ENCODE measurements at regions not wholly inside any gene's neighbourhood (a gene's known extent, or its start where the extent isn't known, plus 50 kb on each side); places are given as distances from the start of the nearest gene placed in this dataset.

GRCh38 chr21:15285556-15285955 lies 220.8 kb upstream of the NRIP1 start:
- Histone ChIP-seq H3K18ac (ENCODE audit: low read depth, low read length) (no peak overlapping the region), H2BK20ac (ENCODE audit: low read depth, low read length) (no peak overlapping the region), H3K23ac (ENCODE audit: low read depth, low read length) (no peak overlapping the region), H2BK15ac (ENCODE audit: low read depth, low read length) (no peak overlapping the region), H4K5ac (ENCODE audit: low read depth, low read length) (no peak overlapping the region), H3K14ac (replicated peaks; ENCODE audit: low read depth, low read length) (no peak overlapping the region), H3K9me1 (ENCODE audit: insufficient read depth, low read length) (no peaks in the 10 kb centered on the region), H3K79me1 (ENCODE audit: low read depth in 1 of 2, low read length in 2 of 2) (no peaks in the 10 kb centered on the region), H3K4me3 (ENCODE audit: insufficient read depth, low read depth, low read length) (no peak overlapping the region), H3K56ac (ENCODE audit: extremely low read depth, insufficient read depth, low read length) (no peak overlapping the region), H4K8ac (ENCODE audit: low read depth in 2 of 2, low read length in 2 of 2) (no peak overlapping the region), H3K36me3 (ENCODE audit: control insufficient read depth, insufficient read depth, low read length) (no peaks in the 10 kb centered on the region), H3K9ac (ENCODE audit: low read depth, low read length) (no peak overlapping the region), H4K91ac (ENCODE audit: insufficient read depth, low read depth, low read length) (no peak overlapping the region), H3K27me3 (ENCODE audit: control insufficient read depth, insufficient read depth, low read length) (no peaks in the 10 kb centered on the region; the same call in 1 of the 2 replicates), H3K4ac (ENCODE audit: low read depth, low read length) (no peak overlapping the region), H4K20me1 (ENCODE audit: insufficient read depth, low read length) (no peaks in the 10 kb centered on the region), H3K9me3 (ENCODE audit: control insufficient read depth, insufficient read depth, low read length) (no peaks in the 10 kb centered on the region), H2AK5ac (ENCODE audit: low read depth, low read length) (no peak overlapping the region), H3K4me2 (ENCODE audit: low read depth, low read length) (no peak overlapping the region), H3K27ac (ENCODE audit: insufficient read depth, low read length) (no peak overlapping the region), H2BK5ac (ENCODE audit: low read depth, low read length, poor library complexity, severe bottlenecking) (no peak overlapping the region), H3K4me1 (ENCODE audit: control insufficient read depth, insufficient read depth, low read length) (no peaks in the 10 kb centered on the region), H2AK9ac (replicated peaks; ENCODE audit: low read depth, low read length, poor library complexity) (no peak overlapping the region), H2BK120ac (ENCODE audit: low read depth, low read length) (no peak overlapping the region), H2AFZ (replicated peaks; ENCODE audit: low read length, poor library complexity) (no peak overlapping the region)
- BruUV-seq (replicated peaks), result no TSS peak
- intact Hi-C loops (cut with micrococcal nuclease) (no loop called here), in situ Hi-C loops (cut with MboI; ENCODE audit: low sequenced_read_pairs) (no loop called here), dilution Hi-C loops (cut with HindIII; ENCODE audit: low sequenced_read_pairs, unreplicated experiment) (no loop called here)
- ChIA-PET POLR2A (ENCODE audit: unreplicated experiment) (no interaction called here), CTCF (no interaction called here)
- no peak for DNase-seq
- ATAC-seq (ENCODE audit: low read depth), result no peak
- no CpG with 5 or more reads among the region's 4 CpGs for WGBS, 2 experiments (ENCODE audit: extremely low coverage in 2 of 2, insufficient read length in 1 of 2)
- no peak for TF ChIP-seq FOS (IDR thresholded peaks at IDR 0.05; ENCODE audit: low read depth, low read length)
- no peak for TF ChIP-seq USF2 (IDR thresholded peaks at IDR 0.05; ENCODE audit: low read depth, low read length)
- no peak for TF ChIP-seq CEBPB (IDR thresholded peaks at IDR 0.05; ENCODE audit: low read depth, low read length)
- no peak for TF ChIP-seq MXI1 (IDR thresholded peaks at IDR 0.05; ENCODE audit: borderline replicate concordance, low read depth, low read length)
- TF ChIP-seq POLR2A (IDR thresholded peaks at IDR 0.05; ENCODE audit: low read depth, low read length), result no peak
- no peak for TF ChIP-seq ELK1 (IDR thresholded peaks at IDR 0.05; ENCODE audit: borderline replicate concordance, low read depth, low read length)

All from IMR-90 (cell line).